Esophagus squamous epithelium (tissue), 4 donors: ENCODE measurements at regions not wholly inside any gene's neighbourhood (a gene's known extent, or its start where the extent isn't known, plus 50 kb on each side); places are given as distances from the start of the nearest gene placed in this dataset.

Source experiments
- POLR2A ChIP-seq, 4 donors: fragments of 450-650 bp; IDR thresholded peaks; one replicate each; pipeline ENCODE4 v1.6.1; 2017; ENCODE audit warnings: antibody characterized with exemption in 4 of 4, mild to moderate bottlenecking in 4 of 4, moderate library complexity in 3 of 4
- TF ChIP-seq, protein P1 (sequence below), 6 experiments: fragments of 450-650 bp in 4 of 6; fragments of 200-600 bp in 2 of 6; sonication (generic) in 2 of 6; IDR thresholded peaks; one replicate each; pipeline ENCODE4 v1.5.1; 2016 to 2019; ENCODE audit warnings: antibody characterized with exemption in 6 of 6, mild to moderate bottlenecking in 4 of 6, moderate library complexity in 4 of 6

DNA sequence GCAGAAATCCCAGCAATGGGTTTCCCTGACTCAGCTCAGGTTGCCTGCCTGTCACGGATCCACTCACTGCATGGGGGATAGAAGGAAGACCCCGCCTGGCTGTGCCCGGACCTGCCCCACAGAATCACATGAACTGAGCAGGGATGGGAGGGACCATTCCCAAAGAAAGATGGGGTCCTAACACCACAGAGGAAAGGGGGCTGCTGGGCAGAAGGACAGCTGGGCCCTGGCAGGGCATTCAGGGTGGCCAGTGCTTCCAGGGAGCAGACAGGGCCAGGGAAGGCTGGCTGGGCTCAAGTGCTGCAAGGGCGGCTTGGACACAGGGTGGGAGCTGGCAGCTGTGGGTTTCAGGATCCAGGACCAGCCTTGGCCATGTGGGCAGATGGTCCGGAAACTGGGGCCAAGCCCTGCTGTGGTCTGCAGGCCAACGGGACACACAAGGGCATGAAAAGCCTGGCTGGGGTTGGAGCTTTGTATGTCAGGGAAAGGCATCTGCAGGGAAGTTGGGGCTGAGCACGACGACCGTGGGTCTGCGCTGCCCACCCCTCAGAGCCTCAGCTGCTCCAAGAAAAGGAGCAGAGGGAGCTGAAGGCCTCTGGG, 723.9 kb downstream of the PTPRU start:
- TF ChIP-seq, protein P1, sequence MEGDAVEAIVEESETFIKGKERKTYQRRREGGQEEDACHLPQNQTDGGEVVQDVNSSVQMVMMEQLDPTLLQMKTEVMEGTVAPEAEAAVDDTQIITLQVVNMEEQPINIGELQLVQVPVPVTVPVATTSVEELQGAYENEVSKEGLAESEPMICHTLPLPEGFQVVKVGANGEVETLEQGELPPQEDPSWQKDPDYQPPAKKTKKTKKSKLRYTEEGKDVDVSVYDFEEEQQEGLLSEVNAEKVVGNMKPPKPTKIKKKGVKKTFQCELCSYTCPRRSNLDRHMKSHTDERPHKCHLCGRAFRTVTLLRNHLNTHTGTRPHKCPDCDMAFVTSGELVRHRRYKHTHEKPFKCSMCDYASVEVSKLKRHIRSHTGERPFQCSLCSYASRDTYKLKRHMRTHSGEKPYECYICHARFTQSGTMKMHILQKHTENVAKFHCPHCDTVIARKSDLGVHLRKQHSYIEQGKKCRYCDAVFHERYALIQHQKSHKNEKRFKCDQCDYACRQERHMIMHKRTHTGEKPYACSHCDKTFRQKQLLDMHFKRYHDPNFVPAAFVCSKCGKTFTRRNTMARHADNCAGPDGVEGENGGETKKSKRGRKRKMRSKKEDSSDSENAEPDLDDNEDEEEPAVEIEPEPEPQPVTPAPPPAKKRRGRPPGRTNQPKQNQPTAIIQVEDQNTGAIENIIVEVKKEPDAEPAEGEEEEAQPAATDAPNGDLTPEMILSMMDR (IDR thresholded peaks at IDR 0.05) = no peak
- no peak for TF ChIP-seq POLR2A (IDR thresholded peaks at IDR 0.05)
